OCI-LY7 (cell line): ENCODE measurements at regions not wholly inside any gene's neighbourhood (a gene's known extent, or its start where the extent isn't known, plus 50 kb on each side); places are given as distances from the start of the nearest gene placed in this dataset.

Experiments used
- CTCF ChIP-seq: fragments of 200-600 bp; sonication (generic); conservative IDR thresholded peaks from 2 replicates; pipeline ENCODE4 v1.5.1; 2014; ENCODE audit warnings: mild to moderate bottlenecking, antibody characterized with exemption, low read length, moderate library complexity, mixed read lengths
- EZH2phosphoT487 ChIP-seq: fragments of 200-600 bp; sonication (generic); IDR thresholded peaks from 2 replicates; pipeline ENCODE4 v1.6.1; 2018; ENCODE audit warnings: low read depth, borderline replicate concordance, mild to moderate bottlenecking, mixed run types, antibody characterized with exemption, low read length, moderate library complexity, mixed read lengths

GRCh38 chr3:33957176-33957575 is 158.7 kb downstream of the PDCD6IP start:
- no peak for TF ChIP-seq CTCF
- no peak for TF ChIP-seq EZH2phosphoT487
